HG03469 (cell line): ENCODE measurements at regions not wholly inside any gene's neighbourhood (a gene's known extent, or its start where the extent isn't known, plus 50 kb on each side); places are given as distances from the start of the nearest gene placed in this dataset.
"Not testable (repeated sequence)": the region's sequence is repeated elsewhere in the genome, so short reads cannot be mapped to it uniquely, and the experiment has no call there.

ENCODE experiments used
- ATAC-seq: cut with Tn5 transposase; IDR thresholded peaks from one replicate; pipeline ENCODE4 v1.9.1; 2021; ENCODE audit warnings: mild to moderate bottlenecking, moderate library complexity, moderate number of reproducible peaks; ENCODE audit not compliant: unreplicated experiment

DNA sequence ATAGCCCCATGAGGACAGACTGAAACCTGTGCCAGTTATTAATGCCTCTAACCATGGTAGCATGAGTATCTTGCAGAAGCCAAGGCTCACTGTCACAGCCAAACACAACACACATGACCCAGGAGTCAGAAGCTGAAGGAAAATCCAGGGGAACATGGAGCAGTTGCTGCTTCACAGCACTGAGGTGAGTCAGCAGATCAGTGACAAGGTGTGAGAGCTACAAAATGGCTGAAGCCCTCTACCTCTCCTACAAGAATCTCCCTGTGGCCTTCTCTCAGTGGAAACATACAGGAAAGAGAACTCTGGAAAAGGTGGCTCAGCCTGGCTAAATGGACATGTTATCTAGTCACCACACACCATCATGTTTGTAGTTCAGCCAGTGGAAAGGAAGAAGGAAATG, 93.5 kb downstream of the NAB1 start:
- ATAC-seq = no peak

DNA sequence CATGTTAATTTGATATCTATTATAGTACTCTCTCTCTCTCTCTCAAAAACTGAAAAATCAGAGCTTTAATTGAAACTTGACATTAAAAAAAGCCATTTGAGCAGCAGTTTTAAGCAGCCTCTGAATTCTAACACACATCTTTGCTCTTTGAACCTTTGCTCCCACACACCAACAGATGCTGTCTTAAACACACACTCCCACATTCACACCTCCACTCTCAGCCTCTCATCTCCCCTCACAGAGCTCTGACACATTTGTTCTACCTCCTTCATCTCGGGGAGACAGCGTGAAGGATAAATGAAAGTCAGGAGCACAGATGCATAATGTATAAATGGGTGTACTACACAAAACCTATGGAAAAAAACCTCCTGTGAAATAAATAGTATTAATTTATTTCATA, 95.2 kb downstream of the NAB1 start:
- ATAC-seq = no peak

DNA sequence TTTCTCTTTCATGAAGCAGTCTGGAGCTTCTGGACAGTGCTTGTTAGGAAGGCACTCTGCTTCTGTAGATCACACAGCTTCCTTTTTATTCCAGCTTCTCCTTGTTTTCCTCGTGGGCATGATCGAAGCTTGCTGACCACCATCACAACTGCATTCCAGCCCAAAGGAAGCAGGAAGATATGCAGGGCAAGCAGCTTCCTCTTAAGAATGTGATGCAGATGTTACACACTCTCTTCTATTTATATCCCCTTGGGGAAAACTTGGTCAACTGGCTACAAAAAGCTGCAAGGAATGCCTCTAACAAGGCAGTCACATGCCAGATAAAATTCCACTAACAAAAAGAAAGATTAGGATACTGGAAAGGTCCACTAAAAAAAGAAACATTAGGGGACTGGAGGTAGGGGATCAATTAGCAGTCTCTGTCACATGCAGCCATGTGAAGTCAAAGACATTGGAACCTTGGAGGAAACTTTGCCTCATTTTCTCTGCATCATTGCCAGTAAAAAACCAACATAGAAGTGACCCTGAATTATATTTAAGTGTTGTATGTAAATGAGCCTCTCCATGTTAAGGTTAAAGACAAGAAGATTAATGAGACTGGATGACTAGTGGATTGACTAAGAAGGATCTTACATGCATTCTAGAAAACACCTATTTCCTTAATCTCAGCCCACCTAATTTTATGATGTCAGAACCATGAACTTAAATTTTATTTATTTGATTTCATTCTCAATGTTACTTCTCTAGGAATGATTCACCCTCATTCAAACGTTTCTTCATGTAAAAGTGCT, 98.3 kb downstream of the NAB1 start:
- ATAC-seq = no peak

DNA sequence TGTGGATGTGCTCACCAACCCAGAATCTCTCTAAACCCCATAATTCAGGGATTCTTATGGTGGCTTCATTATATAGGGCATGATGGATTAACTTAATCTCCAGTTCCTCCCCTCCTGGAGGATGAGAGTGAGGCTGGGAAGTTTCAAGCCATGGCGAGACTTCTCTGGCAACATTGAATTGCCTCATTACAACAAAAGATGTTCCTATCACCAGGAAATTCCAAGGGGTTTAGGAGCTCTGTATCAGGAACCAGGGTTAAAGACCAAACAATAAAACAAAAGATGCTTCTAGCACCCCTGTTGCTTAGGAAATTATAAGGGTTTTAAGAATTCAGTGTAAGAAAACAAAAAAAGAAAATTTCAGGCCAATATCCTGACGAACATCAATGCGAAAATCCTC, 100.1 kb downstream of the NAB1 start:
- no peak for ATAC-seq

DNA sequence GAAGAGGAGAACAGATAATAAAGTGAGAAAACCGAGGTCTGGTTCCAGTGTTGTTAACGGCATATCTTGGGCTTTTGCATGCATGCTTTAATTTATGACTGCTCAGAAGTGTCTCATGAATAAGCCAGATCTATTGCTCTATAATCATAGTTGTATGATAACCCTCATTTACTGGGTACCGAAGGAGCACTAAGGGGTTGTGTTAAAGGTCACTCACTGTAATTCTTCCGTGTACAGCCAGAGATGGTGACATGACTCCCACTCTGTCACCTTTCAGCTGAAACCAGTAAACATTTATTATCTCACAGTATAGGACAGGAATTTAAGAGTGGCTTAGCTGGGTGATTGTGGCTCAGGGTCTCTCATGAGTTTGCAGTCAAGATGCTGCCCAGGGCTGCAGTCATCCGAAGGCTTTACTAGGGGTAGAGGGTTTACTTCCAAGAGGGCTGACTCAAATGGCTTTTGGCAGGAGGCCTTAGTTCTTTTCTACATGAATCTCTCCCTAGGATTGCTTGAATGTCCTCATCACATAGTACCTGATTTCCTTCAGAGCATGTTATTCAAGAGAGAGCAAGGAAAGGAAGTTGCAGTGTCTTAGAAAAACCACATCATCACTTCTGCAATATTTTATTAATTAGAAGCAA, 107.0 kb downstream of the NAB1 start:
- ATAC-seq = no peak

DNA sequence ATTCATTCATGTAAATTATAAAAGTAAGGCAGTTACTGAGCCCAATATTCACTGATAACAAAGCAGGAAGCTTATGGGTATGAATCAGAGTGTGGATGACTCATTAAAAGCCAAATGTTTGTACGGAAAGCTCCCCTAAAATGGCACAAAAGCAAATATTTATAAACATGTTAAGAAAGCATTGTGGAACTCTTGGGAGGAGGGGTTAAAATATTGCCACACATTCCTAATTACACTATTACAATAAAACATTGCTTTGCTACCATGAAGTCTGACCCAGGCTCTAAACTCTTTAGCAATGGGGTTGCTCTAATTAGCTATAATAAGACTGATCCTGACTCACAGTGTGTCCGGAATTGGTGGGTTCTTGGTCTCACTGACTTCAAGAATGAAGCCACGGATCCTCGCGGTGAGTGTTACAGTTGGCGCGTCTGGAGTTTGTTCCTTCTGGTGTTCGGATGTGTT, 110.9 kb downstream of the NAB1 start:
- no peak for ATAC-seq

DNA sequence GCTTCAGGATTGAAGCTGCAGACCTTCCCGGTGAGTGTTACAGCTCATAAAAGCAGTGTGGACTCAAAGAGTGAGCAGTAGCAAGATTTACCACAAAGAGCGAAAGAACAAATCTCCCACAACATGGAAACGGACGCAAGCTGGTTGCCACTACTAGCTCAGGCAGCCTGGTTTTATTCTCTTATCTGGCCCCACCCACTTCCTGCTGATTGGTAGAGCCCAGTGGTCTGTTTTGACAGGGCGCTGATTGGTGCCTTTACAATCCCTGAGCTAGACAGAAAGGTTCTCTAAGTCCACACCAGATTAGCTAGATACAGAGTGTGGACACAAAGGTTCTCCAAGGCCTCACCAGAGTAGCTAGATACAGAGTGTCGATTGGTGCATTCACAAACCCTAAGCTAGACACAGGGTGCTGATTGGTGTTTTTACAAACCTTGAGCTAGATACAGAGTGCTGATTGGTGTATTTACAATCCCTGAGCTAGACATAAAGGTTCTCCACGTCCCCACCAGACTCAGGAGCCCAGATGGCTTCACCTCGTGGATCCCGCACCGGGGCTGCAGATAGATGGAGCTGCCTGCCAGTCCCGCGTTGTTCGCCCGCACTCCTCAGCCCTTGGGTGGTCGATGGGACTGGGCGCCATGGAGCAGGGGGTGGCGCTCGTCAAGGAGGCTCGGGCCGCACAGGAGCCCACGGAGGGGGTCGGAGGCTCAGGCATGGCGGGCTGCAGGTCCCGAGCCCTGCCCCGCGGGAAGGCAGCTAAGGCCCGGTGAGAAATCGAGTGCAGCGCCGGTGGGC, 111.7 kb downstream of the NAB1 start:
- ATAC-seq = not testable (repeated sequence)

DNA sequence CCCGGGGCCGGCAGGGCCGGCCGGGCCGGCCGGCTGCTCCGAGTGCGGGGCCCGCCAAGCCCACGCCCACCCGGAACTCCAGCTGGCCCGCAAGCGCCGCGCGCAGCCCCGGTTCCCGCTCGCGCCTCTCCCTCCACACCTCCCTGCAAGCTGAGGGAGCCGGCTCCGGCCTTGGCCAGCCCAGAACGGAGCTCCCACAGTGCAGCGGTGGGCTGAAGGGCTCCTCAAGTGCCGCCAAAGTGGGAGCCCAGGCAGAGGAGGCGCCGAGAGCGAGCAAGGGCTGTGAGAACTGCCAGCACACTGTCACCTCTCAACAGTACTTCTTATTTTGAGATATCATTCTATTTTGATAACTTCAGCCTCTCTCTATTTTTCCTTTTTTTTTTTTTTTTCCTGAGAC, 112.3 kb downstream of the NAB1 start:
- not testable (repeated sequence) for ATAC-seq

DNA sequence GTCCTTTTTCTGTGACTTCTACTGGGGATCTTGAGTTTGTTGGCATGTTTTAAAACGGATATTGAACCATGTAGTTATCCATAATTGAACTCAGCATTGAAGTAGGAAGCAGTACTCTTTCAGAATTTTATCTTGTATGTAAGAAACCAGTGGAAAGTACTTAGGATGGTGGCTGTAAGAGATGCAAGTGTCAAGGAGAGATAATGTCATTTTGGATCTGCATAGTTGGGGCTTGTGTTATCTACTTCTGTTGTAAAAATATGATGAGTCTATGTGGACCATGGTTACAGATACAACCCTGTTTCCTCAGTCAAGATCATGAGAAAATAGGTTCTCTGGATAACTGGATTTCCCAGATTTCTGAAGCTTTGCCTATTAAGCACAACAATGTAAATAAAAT, 113.7 kb downstream of the NAB1 start:
- no peak for ATAC-seq

DNA sequence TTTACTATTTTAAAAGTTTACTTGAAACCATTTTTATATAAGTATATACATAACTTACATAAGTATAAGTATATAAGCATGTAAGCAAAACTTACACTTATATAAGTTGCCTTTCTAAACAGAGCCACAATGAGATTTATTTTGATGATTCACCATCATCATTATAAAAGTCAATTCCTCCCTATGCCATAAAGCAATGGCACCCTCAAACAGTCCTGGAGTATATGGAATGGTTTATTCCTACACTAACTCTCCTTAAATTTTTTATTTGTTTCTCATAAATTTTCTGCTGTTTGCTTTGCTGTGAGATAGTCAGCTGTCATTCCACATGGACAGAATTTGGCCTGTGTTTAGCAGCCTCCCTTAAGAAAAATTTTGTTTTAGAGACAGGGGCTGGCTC, 114.2 kb downstream of the NAB1 start:
- ATAC-seq = no peak

DNA sequence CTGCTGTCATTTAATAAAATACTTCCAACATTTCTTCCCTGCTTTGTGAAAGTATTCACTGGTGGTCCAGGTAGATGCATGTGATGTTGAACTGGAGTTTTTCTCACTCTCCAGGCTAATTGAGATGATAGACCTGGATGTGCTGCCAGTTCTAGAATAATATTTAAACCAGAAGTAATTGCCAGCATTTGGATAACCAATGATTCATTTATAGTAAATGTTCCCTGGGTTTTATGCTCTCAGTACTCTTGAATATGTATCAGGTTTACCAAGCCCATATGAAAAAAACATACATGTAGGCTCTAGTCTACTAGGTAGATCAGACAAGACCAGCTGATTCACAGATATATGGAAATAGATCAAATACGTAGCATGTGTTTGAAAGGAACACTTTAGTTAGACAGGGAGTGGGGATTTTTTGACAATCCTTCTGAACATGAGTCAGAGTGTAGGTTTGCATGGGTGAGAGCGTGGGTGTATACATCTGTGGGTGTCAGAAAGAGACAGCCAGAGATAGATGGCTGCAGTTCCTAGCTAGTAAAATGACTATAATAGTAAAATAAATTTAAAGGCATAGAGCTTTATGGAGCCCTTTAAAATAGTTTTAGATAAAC, 115.1 kb downstream of the NAB1 start:
- ATAC-seq = peak; percentile 69

DNA sequence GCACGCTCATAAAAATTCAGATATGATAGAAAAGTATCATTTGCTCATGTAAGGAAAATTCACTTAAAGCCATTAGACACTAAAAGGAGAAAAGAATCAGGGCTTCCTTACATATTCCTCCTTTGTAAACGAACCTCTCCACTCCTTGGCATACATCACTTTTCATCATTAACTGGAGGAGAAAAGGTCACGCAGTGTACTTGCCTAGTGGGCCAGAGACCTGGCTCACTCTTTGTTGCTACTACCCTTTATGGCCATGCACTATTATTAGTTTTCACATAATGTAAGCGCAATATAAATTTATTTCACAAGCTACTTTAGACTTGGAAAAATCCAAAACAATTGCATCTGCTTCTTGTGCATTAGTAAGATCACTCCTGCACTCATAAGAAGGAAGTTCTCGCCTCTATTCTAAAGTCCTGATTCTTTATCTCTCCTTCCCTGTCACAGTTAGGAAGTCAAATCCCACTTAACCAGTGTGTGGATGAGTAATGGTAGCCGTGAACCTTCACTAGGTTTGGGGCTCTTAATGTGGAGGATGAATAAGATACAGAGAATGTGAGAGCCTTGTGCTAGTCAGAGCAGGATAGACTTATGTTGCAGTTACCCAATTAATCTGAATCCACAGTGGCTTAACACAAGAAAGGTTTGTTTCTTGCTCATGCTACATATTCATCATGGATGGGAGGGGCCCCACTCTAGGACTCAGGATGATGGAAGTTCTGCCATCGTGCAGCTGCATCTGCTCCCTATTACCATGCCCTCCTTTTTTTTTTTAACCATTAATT, 115.0 kb upstream of the GLS start:
- no peak for ATAC-seq

DNA sequence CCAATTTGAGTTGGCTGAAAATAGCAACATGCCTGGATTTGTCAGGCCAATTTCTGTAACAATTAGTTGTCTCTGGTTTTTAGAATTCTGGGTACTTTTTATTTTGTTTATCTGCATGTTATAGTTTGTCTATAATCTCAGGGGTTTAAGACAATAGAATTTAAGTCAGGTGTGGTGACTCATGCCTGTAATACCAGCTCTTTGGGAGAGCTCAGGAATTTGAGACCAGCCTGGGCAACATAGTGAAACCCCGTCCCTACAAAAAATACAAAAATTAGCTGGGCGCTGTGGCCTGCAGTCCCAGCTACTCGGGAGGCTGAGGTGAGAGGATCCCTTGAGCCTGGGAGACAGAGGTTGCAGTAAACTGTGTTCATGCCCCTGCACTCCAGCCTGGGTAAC, 114.4 kb upstream of the GLS start:
- ATAC-seq = no peak

DNA sequence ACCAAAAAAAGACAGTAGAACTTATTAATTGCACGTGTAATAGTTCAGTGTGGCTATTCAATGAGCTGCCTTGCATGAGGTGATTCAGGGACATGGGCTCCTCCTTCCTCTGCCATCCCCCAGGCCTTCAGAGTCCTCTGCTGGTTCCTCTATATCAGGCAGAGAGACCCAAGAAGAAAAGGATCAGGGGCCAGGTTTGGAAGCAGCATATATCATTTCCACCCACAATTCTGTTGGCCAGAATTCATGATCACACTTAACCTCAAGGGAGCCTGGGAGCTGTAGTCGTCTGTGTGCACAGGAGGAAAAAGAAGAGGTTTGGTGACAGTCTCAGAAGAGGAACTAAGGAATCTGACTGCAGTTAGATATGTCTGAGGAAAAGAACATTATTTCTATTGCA, 114.0 kb upstream of the GLS start:
- ATAC-seq = no peak

DNA sequence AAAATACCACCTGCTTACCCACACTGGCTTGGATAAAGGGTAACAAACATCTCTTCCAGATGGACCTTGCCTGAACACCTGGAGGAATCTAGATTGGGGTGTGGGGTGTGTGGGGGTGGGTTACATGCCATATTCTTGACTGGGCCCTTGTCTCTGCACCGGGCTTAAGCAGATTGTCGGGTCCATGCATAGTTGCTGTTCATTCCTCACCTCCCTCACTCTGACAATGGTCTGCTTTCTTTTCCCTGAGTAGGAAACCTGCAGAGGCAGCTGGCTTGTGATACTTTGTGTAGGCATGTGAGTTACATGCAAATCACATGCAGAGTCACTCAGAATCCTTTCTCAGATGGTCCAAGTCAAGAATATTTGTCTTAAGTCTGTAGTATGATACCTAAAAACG, 112.8 kb upstream of the GLS start:
- ATAC-seq = no peak

DNA sequence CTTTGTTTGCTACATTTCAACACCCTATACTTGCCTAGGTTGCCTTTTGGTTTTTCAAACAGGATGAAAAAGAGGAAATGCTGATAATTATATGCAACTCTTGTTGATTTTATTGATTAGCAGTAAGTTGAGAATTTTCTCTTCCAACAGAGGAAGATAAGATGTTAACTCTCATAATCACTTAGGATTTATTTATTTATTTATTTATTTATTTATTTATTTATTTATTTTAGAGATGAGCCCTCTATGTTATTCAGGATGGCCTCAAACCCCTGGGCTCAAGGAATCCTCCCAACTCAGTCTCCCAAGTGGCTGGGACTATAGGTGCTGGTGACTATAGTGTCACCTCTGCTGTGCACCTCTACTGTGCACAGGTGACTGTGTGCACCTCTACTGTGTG, 111.4 kb upstream of the GLS start:
- no peak for ATAC-seq

DNA sequence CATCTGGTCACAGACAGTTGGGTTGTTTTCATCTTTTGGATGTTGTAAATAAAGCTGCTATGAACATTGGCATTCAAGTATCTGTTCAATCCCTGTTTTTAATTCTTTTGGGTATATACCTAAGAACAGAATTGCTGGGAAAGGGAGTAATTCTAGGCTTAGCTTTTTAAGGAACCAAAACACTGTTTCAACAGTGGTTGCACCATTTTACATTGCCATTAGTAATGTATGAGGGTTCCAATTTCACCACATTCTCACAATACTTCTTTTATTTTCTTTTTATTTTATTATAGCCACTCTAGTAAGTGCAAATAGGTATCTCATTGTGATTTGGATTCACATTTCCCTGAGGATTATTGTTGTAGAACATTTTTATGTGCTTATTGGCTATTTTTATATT, 108.9 kb upstream of the GLS start:
- no peak for ATAC-seq

DNA sequence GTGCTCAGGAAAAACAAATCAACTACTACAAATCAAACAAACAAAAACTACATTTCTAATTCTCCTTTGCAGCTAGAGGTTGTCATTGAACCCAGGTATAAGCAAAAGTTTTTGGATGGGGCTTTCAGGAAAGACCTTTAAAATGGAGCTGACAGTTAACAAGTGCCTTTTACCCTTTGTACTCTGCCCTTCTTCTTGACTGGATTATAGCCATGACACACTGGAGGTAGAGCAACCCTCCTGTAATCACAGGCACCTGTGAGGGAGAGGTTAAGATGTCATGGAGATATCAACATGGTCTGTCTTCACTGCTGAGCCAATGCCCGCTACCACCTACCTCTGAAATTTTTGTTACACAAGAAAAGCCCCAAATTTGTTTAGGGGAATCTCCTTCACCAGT, 100.0 kb upstream of the GLS start:
- ATAC-seq = no peak

DNA sequence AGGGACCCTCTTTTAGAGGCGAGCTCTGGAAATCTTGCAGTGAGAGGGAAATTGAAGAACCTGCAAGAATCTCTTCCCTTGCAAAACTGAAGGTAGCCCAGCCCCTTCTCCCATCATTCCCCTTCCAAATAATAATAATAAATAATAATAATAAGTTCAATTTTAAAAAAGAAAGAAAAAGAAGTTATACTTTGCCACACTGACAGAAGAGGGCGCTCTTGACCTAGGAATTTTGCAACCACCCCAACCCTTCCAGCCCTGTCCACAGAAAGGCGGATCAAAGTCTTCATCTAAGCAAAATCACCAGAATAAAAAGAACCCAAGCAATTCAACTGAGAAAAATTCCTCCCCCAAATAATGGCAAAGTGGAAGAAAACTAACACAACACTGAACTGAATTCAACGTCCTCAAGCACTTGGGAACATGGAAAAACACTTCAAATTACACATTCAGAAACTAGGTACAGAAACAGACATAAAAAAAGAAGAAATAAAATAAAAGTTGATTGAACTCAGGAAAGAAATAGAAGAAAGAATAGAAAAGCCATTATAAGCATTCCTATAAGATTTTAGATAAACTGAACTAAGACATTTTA, 98.9 kb upstream of the GLS start:
- ATAC-seq = no peak

DNA sequence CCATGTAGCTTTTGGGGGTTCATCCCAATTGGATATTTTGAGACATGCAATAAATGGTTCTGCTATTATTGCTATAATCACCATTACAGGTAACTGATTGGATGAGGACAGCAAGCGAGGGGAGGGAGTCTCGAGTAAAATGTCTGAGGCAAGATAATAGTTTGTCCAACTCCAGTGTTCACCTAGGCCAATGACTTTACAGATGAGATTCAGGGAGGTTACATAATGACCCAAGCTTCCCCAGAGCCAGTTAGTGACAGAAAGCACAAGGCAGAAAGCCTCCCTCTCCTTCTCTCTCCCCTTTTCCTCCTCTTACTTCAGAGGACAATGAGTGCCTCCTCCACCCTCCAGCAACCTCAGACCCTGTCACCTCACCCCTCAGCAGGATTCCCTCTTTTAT, 98.4 kb upstream of the GLS start:
- ATAC-seq = no peak
